DOHH2 (cell line): ENCODE measurements at regions not wholly inside any gene's neighbourhood (a gene's known extent, or its start where the extent isn't known, plus 50 kb on each side); places are given as distances from the start of the nearest gene placed in this dataset.

Experiments used
- EZH2phosphoT487 ChIP-seq: fragments of 200-600 bp; sonication (generic); IDR thresholded peaks from 2 replicates; pipeline ENCODE4 v1.6.1; 2017; ENCODE audit warnings: borderline replicate concordance, mild to moderate bottlenecking, antibody characterized with exemption, low read length, moderate library complexity, mixed read lengths
- TF ChIP-seq, protein P1 (sequence below): fragments of 200-600 bp; sonication (generic); IDR thresholded peaks from one replicate; pipeline ENCODE4 v1.5.1; 2014; ENCODE audit warnings: antibody characterized with exemption, mild to moderate bottlenecking, low read depth, low read length; ENCODE audit not compliant: poor library complexity, severe bottlenecking

DNA sequence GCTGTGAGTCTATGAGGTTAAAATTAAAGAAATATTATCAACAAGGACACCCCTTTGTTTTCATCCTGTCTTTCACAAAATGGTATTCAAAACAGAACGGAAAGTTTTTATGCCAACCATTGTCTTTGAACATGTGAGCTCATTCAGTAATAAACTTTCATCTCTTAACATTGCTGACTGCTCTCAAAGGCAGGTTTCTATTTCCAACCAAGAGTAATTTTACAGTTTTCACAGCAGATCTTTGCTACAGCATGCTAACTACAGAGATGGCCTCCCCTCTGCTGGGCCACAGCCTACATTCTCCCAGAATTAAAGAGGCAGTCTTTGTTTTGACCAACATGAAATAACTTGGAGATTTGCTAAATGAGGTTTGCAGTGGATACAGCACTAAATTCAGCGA, 101.5 kb downstream of the DMRT2 start:
- TF ChIP-seq, protein P1, sequence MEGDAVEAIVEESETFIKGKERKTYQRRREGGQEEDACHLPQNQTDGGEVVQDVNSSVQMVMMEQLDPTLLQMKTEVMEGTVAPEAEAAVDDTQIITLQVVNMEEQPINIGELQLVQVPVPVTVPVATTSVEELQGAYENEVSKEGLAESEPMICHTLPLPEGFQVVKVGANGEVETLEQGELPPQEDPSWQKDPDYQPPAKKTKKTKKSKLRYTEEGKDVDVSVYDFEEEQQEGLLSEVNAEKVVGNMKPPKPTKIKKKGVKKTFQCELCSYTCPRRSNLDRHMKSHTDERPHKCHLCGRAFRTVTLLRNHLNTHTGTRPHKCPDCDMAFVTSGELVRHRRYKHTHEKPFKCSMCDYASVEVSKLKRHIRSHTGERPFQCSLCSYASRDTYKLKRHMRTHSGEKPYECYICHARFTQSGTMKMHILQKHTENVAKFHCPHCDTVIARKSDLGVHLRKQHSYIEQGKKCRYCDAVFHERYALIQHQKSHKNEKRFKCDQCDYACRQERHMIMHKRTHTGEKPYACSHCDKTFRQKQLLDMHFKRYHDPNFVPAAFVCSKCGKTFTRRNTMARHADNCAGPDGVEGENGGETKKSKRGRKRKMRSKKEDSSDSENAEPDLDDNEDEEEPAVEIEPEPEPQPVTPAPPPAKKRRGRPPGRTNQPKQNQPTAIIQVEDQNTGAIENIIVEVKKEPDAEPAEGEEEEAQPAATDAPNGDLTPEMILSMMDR: no peak
- TF ChIP-seq EZH2phosphoT487: no peak
